OCI-LY7 (cell line): ENCODE measurements at regions not wholly inside any gene's neighbourhood (a gene's known extent, or its start where the extent isn't known, plus 50 kb on each side); places are given as distances from the start of the nearest gene placed in this dataset.

Experiments
- EZH2phosphoT487 ChIP-seq: fragments of 200-600 bp; sonication (generic); IDR thresholded peaks from 2 replicates; pipeline ENCODE4 v1.6.1; 2018; ENCODE audit warnings: low read depth, borderline replicate concordance, mild to moderate bottlenecking, mixed run types, antibody characterized with exemption, low read length, moderate library complexity, mixed read lengths
- TF ChIP-seq, protein P1 (sequence below): fragments of 200-600 bp; sonication (generic); conservative IDR thresholded peaks from 2 replicates; pipeline ENCODE4 v1.5.1; 2014; ENCODE audit warnings: mild to moderate bottlenecking, antibody characterized with exemption, low read length, moderate library complexity, mixed read lengths

DNA sequence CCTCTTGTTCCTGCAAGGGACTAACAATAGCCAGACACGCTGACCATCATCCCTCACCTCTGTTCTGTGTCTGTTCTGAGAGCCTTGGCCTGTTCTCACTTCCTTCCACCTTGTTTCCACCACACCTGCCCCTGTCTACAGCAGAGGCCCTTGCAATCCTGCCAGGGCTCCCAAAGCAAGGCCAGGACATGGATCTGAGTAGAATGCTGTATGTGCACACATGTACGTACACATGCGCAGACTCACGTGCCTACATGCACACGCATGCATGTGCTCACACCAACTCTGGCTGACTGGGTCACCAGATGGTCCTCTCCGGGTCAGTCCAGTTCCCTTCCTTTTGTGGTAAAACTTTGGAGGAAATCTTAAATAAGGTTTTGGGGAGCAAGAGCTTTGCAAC is 133.0 kb upstream of the C14orf180 start:
- TF ChIP-seq, protein P1, sequence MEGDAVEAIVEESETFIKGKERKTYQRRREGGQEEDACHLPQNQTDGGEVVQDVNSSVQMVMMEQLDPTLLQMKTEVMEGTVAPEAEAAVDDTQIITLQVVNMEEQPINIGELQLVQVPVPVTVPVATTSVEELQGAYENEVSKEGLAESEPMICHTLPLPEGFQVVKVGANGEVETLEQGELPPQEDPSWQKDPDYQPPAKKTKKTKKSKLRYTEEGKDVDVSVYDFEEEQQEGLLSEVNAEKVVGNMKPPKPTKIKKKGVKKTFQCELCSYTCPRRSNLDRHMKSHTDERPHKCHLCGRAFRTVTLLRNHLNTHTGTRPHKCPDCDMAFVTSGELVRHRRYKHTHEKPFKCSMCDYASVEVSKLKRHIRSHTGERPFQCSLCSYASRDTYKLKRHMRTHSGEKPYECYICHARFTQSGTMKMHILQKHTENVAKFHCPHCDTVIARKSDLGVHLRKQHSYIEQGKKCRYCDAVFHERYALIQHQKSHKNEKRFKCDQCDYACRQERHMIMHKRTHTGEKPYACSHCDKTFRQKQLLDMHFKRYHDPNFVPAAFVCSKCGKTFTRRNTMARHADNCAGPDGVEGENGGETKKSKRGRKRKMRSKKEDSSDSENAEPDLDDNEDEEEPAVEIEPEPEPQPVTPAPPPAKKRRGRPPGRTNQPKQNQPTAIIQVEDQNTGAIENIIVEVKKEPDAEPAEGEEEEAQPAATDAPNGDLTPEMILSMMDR, result no peak
- no peak for TF ChIP-seq EZH2phosphoT487
